WTC11 (cell line): ENCODE measurements at regions not wholly inside any gene's neighbourhood (a gene's known extent, or its start where the extent isn't known, plus 50 kb on each side); places are given as distances from the start of the nearest gene placed in this dataset.

ENCODE experiments used
- CTCF ChIP-seq: fragments of 200-600 bp; IDR thresholded peaks from 2 replicates; pipeline ENCODE4 v1.8.0; 2022; ENCODE audit warnings: antibody characterized with exemption
- STAT6 ChIP-seq: sonication (generic); formaldehyde crosslinking; conservative IDR thresholded peaks from 2 replicates; pipeline ENCODE4 v1.8.1; 2023; ENCODE audit warnings: mild to moderate bottlenecking, low read depth, missing genetic modification reagents, moderate library complexity
- ZNF263 ChIP-seq: sonication (generic); formaldehyde crosslinking; IDR thresholded peaks from 2 replicates; pipeline ENCODE4 v1.8.1; 2022; ENCODE audit warnings: low read depth, mild to moderate bottlenecking, moderate library complexity, missing genetic modification reagents

GRCh38 chr1:36612121-36612520, 129.4 kb upstream of the CSF3R start:
- TF ChIP-seq STAT6 (CRISPR knock-in tag) (no peak), CTCF (no peak), ZNF263 (no peak)
